ENCODE measurements at regions not wholly inside any gene's neighbourhood (a gene's known extent, or its start where the extent isn't known, plus 50 kb on each side); places are given as distances from the start of the nearest gene placed in this dataset.

- TF ChIP-seq POLR2A (IDR thresholded peaks at IDR 0.05) (no peak), EP300 (IDR thresholded peaks at IDR 0.05) (no peak)
- TF ChIP-seq, protein P1, sequence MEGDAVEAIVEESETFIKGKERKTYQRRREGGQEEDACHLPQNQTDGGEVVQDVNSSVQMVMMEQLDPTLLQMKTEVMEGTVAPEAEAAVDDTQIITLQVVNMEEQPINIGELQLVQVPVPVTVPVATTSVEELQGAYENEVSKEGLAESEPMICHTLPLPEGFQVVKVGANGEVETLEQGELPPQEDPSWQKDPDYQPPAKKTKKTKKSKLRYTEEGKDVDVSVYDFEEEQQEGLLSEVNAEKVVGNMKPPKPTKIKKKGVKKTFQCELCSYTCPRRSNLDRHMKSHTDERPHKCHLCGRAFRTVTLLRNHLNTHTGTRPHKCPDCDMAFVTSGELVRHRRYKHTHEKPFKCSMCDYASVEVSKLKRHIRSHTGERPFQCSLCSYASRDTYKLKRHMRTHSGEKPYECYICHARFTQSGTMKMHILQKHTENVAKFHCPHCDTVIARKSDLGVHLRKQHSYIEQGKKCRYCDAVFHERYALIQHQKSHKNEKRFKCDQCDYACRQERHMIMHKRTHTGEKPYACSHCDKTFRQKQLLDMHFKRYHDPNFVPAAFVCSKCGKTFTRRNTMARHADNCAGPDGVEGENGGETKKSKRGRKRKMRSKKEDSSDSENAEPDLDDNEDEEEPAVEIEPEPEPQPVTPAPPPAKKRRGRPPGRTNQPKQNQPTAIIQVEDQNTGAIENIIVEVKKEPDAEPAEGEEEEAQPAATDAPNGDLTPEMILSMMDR (IDR thresholded peaks at IDR 0.05): no peak
Observed at GRCh38 chr2:51379997-51380396, 348.1 kb upstream of the NRXN1 start.
